Stimulated activated CD8-positive, alpha-beta memory T cell treated with anti-CD3 and anti-CD28 coated beads, Interleukin-4, amount 100 ng/mL, for 4 hours (primary cell): ENCODE measurements at regions not wholly inside any gene's neighbourhood (a gene's known extent, or its start where the extent isn't known, plus 50 kb on each side); places are given as distances from the start of the nearest gene placed in this dataset.

ENCODE experiments used
- DNase-seq, 2 donors: peaks; one replicate each; pipeline ENCODE4 v3.0.0-alpha.2; 2020; ENCODE audit warnings: low read depth in 2 of 2, low spot score in 1 of 2

GRCh38 chr2:204225671-204226073 lies 289.1 kb downstream of the ICOS start:
- no peak for DNase-seq

GRCh38 chr2:204226305-204226880 lies 289.8 kb downstream of the ICOS start:
- no peak for DNase-seq

GRCh38 chr2:204228169-204228886 lies 291.8 kb downstream of the ICOS start:
- no peak for DNase-seq

GRCh38 chr2:204234248-204234647 lies 297.7 kb downstream of the ICOS start:
- DNase-seq: no peak

GRCh38 chr2:204234879-204235278 lies 298.3 kb downstream of the ICOS start:
- no peak for DNase-seq

GRCh38 chr2:204237416-204237815 lies 300.9 kb downstream of the ICOS start:
- DNase-seq: no peak

GRCh38 chr2:204239411-204240165 lies 303.0 kb downstream of the ICOS start:
- DNase-seq: no peak

- DNase-seq: no peak
Measured at GRCh38 chr2:204240961-204241360, 304.3 kb upstream of the PARD3B start.

GRCh38 chr2:204249437-204249836 lies 295.8 kb upstream of the PARD3B start:
- no peak for DNase-seq

- DNase-seq: no peak
Measured at GRCh38 chr2:204250692-204251091, 294.6 kb upstream of the PARD3B start.

- DNase-seq: no peak
Measured at GRCh38 chr2:204251158-204251997, 293.9 kb upstream of the PARD3B start.

GRCh38 chr2:204251998-204252376 lies 293.3 kb upstream of the PARD3B start:
- no peak for DNase-seq

- no peak for DNase-seq
Measured at GRCh38 chr2:204255071-204255470, 290.2 kb upstream of the PARD3B start.

GRCh38 chr2:204255526-204255925 lies 289.7 kb upstream of the PARD3B start:
- no peak for DNase-seq

- no peak for DNase-seq
Measured at GRCh38 chr2:204257781-204258180, 287.5 kb upstream of the PARD3B start.

- DNase-seq: no peak
Measured at GRCh38 chr2:204258890-204259289, 286.4 kb upstream of the PARD3B start.

GRCh38 chr2:204260162-204260877 lies 285.0 kb upstream of the PARD3B start:
- no peak for DNase-seq

- no peak for DNase-seq
Measured at GRCh38 chr2:204260901-204261300, 284.4 kb upstream of the PARD3B start.

GRCh38 chr2:204261846-204262245 lies 283.4 kb upstream of the PARD3B start:
- DNase-seq: no peak

- DNase-seq: no peak
Measured at GRCh38 chr2:204264085-204264553, 281.2 kb upstream of the PARD3B start.
